Gastroesophageal sphincter (tissue), 4 donors: ENCODE measurements at regions not wholly inside any gene's neighbourhood (a gene's known extent, or its start where the extent isn't known, plus 50 kb on each side); places are given as distances from the start of the nearest gene placed in this dataset.
"Not testable (repeated sequence)": the region's sequence is repeated elsewhere in the genome, so short reads cannot be mapped to it uniquely, and the experiment has no call there.

ENCODE experiments used
- ATAC-seq: fragments of 150-250 bp; one replicate; pipeline ENCODE4 v1.9.1; 2016; ENCODE audit warnings: mild to moderate bottlenecking, moderate library complexity
- H3K27ac ChIP-seq, 4 donors: fragments of 200-600 bp; sonication (generic) in 3 of 4; 1 replicate in 3 of 4; 2 replicates in 1 of 4; pipeline ENCODE4 v1.5.1; 2016 to 2019
- H3K27me3 ChIP-seq: fragments of 200-600 bp; sonication (generic); one replicate; pipeline ENCODE4 v1.5.1; 2019
- H3K36me3 ChIP-seq, 2 donors: fragments of 200-600 bp; sonication (generic); one replicate each; pipeline ENCODE4 v1.5.1; 2019; ENCODE audit warnings: control low read depth in 1 of 2
- H3K4me1 ChIP-seq, 3 donors: fragments of 200-600 bp; sonication (generic); 1 replicate in 2 of 3; 2 replicates in 1 of 3; pipeline ENCODE4 v1.5.1; 2016 to 2019; ENCODE audit warnings: control low read depth in 2 of 3
- H3K4me3 ChIP-seq, 2 donors: fragments of 200-600 bp; sonication (generic); one replicate each; pipeline ENCODE4 v1.5.1; 2019; ENCODE audit warnings: mild to moderate bottlenecking in 1 of 2, moderate library complexity in 1 of 2
- H3K9me3 ChIP-seq, 3 donors: fragments of 200-600 bp; sonication (generic); one replicate each; pipeline ENCODE4 v1.5.1; 2017 to 2019; ENCODE audit warnings: control low read depth in 2 of 3
- EP300 ChIP-seq: sonication (generic); formaldehyde crosslinking; IDR thresholded peaks from one replicate; pipeline ENCODE4 v1.6.1; 2017; ENCODE audit warnings: antibody characterized with exemption, mild to moderate bottlenecking
- POLR2A ChIP-seq, 2 donors: fragments of 450-650 bp; IDR thresholded peaks; one replicate each; pipeline ENCODE4 v1.6.1; 2017; ENCODE audit warnings: antibody characterized with exemption in 2 of 2, mild to moderate bottlenecking in 2 of 2, moderate library complexity in 1 of 2
- POLR2AphosphoS5 ChIP-seq: sonication (generic); formaldehyde crosslinking; IDR thresholded peaks from one replicate; pipeline ENCODE4 v1.6.1; 2017; ENCODE audit warnings: antibody characterized with exemption
- WGBS, 2 donors: methylation state at CpG; one replicate each; pipeline ENCODE4 v1.1.5; 2018; ENCODE audit warnings: low coverage in 1 of 2; 5-methylcytosine and 5-hydroxymethylcytosine counted together
- TF ChIP-seq, protein P1 (sequence below), 4 experiments: fragments of 200-600 bp in 2 of 4; fragments of 450-650 bp in 2 of 4; sonication (generic) in 1 of 4; IDR thresholded peaks; one replicate each; pipeline ENCODE4 v1.5.1; 2017 to 2019; ENCODE audit warnings: antibody characterized with exemption in 4 of 4, mild to moderate bottlenecking in 2 of 4, moderate library complexity in 2 of 4

DNA sequence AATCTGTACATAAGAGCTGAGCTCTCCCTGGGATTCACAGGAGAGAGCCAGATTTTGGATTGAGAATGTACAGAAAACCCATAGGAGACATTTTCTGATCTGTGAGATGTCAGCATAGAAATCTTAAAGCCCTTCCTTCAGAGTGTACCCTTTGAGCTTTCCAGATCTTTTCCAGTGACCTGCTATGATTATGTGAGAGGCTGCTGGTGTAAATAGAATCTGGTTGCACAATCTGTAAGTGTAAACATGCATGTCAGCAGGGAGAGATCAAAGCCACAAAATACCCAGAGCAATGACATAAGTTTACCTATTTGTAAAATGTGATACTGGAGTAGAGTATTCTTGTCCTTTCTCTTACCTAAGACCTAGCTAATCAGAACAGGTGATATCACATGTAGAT, 471.9 kb downstream of the FOXD4L5 start:
- H3K27ac ChIP-seq, H3K4me3 ChIP-seq, ATAC-seq, H3K4me1 ChIP-seq, H3K9me3 ChIP-seq, H3K36me3 ChIP-seq, H3K27me3 ChIP-seq: not testable (repeated sequence)

DNA sequence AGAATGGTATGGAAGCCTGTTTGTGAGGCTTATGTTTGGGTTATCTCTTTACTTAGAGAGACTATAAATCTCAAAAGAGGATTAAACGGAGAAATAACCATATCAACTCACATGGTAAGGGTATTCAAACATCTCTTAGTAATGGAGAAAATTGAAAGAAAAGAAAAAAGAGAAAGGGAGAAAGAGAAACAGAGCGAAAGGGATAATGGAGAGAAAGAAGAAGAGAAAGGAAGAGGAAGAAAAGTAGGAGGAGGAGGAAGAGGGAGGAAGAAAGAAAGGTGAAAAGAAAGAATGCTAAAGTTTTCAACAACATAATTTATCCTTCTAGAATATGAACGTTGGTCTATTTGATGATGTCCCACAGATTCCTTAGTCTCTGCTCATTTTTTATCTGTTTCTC, 506.3 kb downstream of the FOXD4L5 start:
- H3K4me1 ChIP-seq, H3K9me3 ChIP-seq, H3K4me3 ChIP-seq, H3K36me3 ChIP-seq, ATAC-seq, H3K27me3 ChIP-seq, H3K27ac ChIP-seq: not testable (repeated sequence)
- WGBS, 2 donors, result no CpG with 5 or more reads among the region's 3 CpGs

DNA sequence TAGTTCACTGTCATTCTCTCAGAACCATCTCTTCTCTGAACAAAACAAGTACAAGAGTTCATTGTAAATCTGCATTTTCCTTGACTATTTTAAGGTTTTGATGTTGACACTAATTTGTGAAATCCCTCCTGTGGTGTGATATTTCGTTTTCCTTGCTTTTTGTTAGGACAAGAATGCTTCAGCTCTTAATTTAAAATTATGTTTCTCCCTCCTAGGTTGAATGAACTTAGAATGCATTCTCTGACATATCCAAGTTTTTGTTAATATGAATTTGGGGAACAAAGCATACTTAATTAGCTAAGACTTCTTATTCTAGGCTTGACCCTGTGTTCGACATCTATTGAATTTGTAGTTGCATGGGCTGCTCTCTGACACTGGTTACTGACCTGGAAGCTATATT, 508.7 kb downstream of the FOXD4L5 start:
- H3K27me3 ChIP-seq, result peaks cover 16% of the 10 kb centered on the region
- ATAC-seq, H3K36me3 ChIP-seq, H3K27ac ChIP-seq, H3K9me3 ChIP-seq, H3K4me3 ChIP-seq, H3K4me1 ChIP-seq: not testable (repeated sequence)
- WGBS, 2 donors, result 40% methylated on average over 1 of the region's 2 CpGs; no CpG with 5 or more reads in 1 of the 2 donors

DNA sequence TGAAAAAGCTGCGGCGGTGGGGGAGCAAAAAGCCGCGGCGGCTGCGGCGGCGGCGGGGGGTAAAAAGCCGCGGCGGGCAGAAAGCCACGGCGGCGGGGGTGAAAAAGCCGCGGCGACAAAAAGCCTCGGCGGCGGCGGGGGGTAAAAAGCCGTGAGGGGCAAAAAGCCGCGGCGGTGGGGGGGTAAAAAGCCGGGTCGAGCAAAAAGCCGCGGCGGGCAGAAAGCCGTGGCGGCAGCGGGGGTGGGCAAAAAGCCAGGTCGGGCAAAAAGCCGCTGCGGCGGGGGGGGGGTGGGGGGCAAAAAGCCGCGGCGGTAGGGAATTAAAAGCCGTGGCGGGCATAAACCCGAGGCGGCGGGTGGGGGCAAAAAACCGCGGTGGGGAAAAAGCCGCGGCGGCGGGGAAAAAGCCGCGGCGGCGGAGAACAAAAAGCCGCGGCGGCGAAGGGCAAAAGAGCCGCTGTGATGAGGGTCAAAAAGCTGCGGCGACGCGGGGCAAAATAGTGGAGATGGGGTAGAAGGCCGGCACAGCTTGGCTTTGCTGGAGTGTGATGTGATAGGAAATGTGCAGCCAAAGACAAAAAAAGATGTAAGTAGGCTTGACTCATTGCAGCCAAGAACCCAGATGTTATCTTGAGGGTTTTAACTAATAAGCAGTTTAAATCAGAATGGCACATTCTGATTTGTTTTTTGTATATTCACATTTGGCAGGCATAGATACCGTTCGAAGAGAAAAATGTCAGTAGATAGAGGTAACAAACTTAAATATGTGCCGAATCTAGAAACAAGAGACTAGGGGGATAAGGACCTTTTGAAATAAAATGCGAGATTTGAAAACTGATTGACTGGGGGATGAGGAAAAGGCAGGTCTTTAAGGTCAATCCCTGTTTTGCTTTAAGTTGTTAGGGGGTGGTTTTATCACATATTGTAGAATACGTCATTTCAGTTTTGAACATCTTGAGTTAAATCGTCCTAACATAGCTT, 509.9 kb downstream of the FOXD4L5 start:
- Histone ChIP-seq H3K27me3 (peaks cover 16% of the 10 kb centered on the region), H3K4me3 (peak overlapping the region; percentile 51 to 52)
- ATAC-seq, H3K27ac ChIP-seq, H3K36me3 ChIP-seq, H3K4me1 ChIP-seq, H3K9me3 ChIP-seq: not testable (repeated sequence)
- 9 to 53% methylated on average over 2 to 17 of the region's 72 CpGs for WGBS, 2 donors

DNA sequence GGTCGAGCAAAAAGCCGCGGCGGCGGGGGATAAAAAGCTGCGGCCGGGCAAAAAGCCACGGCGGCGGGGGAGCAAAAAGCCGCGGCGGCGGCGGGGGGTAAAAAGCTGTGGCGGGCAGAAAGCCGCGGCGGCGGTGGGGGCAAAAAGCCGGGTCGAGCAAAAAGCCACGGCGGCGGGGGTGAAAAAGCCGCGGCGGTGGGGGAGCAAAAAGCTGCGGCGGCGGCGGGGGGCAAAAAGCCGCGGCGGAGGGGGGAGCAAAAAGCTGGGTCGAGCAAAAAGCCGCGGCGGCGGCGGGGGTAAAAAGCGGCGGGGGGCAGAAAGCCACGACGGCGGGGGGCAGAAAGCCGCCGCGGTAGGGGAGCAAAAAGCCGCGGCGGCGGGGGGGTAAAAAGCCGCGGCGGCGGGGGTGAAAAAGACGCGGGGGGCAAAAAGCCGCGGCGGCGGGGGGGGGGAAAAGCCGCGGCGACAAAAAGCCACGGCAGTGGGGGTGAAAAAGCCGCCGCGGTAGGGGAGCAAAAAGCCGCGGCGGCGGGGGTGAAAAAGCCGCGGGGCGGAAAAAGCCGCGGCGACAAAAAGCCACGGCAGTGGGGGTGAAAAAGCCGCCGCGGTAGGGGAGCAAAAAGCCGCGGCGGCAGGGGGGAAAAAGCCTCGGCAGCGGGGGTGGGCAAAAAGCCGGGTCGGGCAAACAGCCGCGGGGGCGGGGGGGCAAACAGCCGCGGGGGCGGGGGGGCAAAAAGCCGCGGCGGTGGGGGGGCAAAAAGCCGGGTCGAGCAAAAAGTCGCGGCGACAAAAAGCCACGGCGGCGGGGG, 510.8 kb downstream of the FOXD4L5 start:
- H3K4me3 ChIP-seq, result peak overlapping the region; percentile 51 to 52
- peaks cover 16% of the 10 kb centered on the region for H3K27me3 ChIP-seq
- not testable (repeated sequence) for H3K9me3 ChIP-seq, H3K27ac ChIP-seq, ATAC-seq, H3K36me3 ChIP-seq, H3K4me1 ChIP-seq
- 0% methylated on average over 10 of the region's 108 CpGs; no CpG with 5 or more reads in 1 of the 2 donors for WGBS, 2 donors

DNA sequence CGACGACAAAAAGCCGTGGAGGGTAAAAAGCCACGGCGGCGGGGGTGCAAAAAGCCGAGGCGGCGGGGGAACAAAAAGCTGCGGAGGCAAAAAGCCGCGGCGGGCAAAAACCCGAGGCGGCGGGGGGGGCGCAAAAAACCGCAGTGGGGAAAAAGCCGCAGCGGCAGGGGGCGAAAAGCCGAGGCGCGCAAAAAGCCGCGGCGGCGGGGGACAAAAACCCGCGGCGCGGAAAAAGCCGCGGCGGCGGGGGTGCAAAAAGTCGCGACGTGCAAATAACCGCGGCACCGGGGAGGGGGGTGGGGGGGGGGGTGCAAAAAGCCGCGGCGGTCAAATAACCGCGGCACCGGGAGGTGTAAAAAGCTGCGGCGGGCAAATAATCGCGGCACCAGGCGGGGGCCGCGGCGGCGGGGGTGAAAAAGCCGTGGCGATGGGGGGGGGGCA, 511.5 kb downstream of the FOXD4L5 start:
- no peak for TF ChIP-seq POLR2A (IDR thresholded peaks at IDR 0.05)
- no peak for TF ChIP-seq EP300
- TF ChIP-seq, protein P1, sequence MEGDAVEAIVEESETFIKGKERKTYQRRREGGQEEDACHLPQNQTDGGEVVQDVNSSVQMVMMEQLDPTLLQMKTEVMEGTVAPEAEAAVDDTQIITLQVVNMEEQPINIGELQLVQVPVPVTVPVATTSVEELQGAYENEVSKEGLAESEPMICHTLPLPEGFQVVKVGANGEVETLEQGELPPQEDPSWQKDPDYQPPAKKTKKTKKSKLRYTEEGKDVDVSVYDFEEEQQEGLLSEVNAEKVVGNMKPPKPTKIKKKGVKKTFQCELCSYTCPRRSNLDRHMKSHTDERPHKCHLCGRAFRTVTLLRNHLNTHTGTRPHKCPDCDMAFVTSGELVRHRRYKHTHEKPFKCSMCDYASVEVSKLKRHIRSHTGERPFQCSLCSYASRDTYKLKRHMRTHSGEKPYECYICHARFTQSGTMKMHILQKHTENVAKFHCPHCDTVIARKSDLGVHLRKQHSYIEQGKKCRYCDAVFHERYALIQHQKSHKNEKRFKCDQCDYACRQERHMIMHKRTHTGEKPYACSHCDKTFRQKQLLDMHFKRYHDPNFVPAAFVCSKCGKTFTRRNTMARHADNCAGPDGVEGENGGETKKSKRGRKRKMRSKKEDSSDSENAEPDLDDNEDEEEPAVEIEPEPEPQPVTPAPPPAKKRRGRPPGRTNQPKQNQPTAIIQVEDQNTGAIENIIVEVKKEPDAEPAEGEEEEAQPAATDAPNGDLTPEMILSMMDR (IDR thresholded peaks at IDR 0.05), result no peak
- no peak for TF ChIP-seq POLR2AphosphoS5
- 2% methylated on average over 19 of the region's 59 CpGs; no CpG with 5 or more reads in 1 of the 2 donors for WGBS, 2 donors
- no peaks in the 10 kb centered on the region for H3K36me3 ChIP-seq
- no peaks in the 10 kb centered on the region for H3K4me1 ChIP-seq
- peak overlapping the region; percentile 51 to 52 for H3K4me3 ChIP-seq
- H3K9me3 ChIP-seq, result no peaks in the 10 kb centered on the region
- peaks cover 16% of the 10 kb centered on the region for H3K27me3 ChIP-seq
- ATAC-seq, result no peak
- no peak overlapping the region for H3K27ac ChIP-seq

DNA sequence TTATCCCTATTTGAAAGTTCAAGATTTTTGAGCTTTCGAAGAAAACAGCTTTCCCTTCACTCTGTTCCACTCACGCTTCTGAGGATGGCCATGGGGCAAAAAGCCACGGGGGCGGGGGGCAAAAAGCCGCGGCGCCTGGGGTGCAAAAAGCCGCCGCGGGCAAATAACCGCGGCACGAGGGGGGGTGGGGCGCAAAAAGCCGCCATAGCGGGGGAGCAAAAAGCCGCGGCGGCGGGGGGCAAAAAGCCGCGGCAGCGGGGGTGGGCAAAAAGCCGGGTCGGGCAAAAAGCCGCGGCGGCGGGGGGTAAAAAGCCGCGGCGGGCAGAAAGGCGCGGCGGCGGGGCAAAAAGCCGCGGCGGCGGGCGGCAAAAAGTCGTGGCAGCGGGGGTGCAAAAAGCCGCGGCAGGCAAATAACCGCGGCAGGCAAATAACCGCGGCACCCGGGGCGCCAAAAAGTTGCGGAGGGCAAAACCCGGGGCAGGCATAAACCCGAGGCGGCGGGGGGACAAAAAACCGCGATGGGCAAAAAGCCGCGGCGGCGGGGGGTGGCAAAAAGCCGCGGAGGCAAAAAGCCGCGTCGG, 512.2 kb downstream of the FOXD4L5 start:
- H3K9me3 ChIP-seq, H3K36me3 ChIP-seq, ATAC-seq, H3K27ac ChIP-seq, H3K4me1 ChIP-seq: not testable (repeated sequence)
- peak overlapping the region; percentile 51 to 52 for H3K4me3 ChIP-seq
- 1% methylated on average over 23 of the region's 67 CpGs; no CpG with 5 or more reads in 1 of the 2 donors for WGBS, 2 donors
- peaks cover 16% of the 10 kb centered on the region for H3K27me3 ChIP-seq
